H1 (cell line): ENCODE measurements at regions not wholly inside any gene's neighbourhood (a gene's known extent, or its start where the extent isn't known, plus 50 kb on each side); places are given as distances from the start of the nearest gene placed in this dataset.

Source experiments
- BACH1 ChIP-seq: IDR thresholded peaks from 2 replicates; pipeline ENCODE4 v1.6.1; 2012; ENCODE audit warnings: low read length, improper control_type of control experiment
- CEBPB ChIP-seq: IDR thresholded peaks from 2 replicates; pipeline ENCODE4 v1.6.1; 2012; ENCODE audit warnings: low read depth, low read length
- EP300 ChIP-seq, 2 experiments: IDR thresholded peaks; 1 replicate in 1 of 2; 2 replicates in 1 of 2; pipeline ENCODE4 v1.6.1; 2011 to 2012; ENCODE audit warnings: low read depth in 2 of 2, low read length in 2 of 2, mild to moderate bottlenecking in 2 of 2, borderline replicate concordance in 1 of 2, inconsistent platforms in 1 of 2, moderate library complexity in 1 of 2
- GABPA ChIP-seq: IDR thresholded peaks from 2 replicates; pipeline ENCODE4 v1.6.1; 2011; ENCODE audit warnings: mild to moderate bottlenecking, low read length, moderate library complexity, borderline replicate concordance; ENCODE audit not compliant: insufficient read depth
- HDAC2 ChIP-seq, 2 experiments: fragments of 300-600 bp in 1 of 2; sonication (generic) in 1 of 2; IDR thresholded peaks; 2 replicates each; pipeline ENCODE4 v1.6.1; 2011 to 2012; ENCODE audit warnings: low read depth in 2 of 2, low read length in 2 of 2, mild to moderate bottlenecking in 2 of 2, moderate library complexity in 2 of 2, borderline replicate concordance in 1 of 2, inconsistent platforms in 1 of 2
- JUND ChIP-seq: IDR thresholded peaks from 2 replicates; pipeline ENCODE4 v1.6.1; 2011; ENCODE audit warnings: mild to moderate bottlenecking, improper control_type of control experiment, low read length
- NRF1 ChIP-seq: IDR thresholded peaks from 2 replicates; pipeline ENCODE4 v1.6.1; 2011; ENCODE audit warnings: mild to moderate bottlenecking, low read depth, low read length, improper control_type of control experiment
- POLR2A ChIP-seq, 2 experiments: IDR thresholded peaks; 1 replicate in 1 of 2; 2 replicates in 1 of 2; pipeline ENCODE4 v1.6.1; 2011; ENCODE audit warnings: low read depth in 2 of 2, low read length in 2 of 2, mild to moderate bottlenecking in 2 of 2; ENCODE audit errors: control extremely low read depth in 1 of 2
- RAD21 ChIP-seq, 2 experiments: IDR thresholded peaks in 1 of 2; conservative IDR thresholded peaks in 1 of 2; 2 replicates each; pipeline ENCODE4 v1.6.1; 2011; ENCODE audit warnings: low read depth in 2 of 2, low read length in 2 of 2, improper control_type of control experiment in 1 of 2, inconsistent platforms in 1 of 2, mild to moderate bottlenecking in 1 of 2, moderate library complexity in 1 of 2
- RBBP5 ChIP-seq: IDR thresholded peaks from 2 replicates; pipeline ENCODE4 v1.7.1; 2012; ENCODE audit warnings: low read depth, mild to moderate bottlenecking, inconsistent platforms, low read length, moderate library complexity, borderline replicate concordance
- SP2 ChIP-seq: IDR thresholded peaks from 2 replicates; pipeline ENCODE4 v1.6.1; 2012; ENCODE audit warnings: mild to moderate bottlenecking, low read length, inconsistent platforms
- TF ChIP-seq, protein P1 (sequence below), 3 experiments: IDR thresholded peaks; 1 replicate in 2 of 3; 2 replicates in 1 of 3; pipeline versions ENCODE4 v1.5.1 to v1.6.1; 2011; ENCODE audit warnings: low read length in 3 of 3, mild to moderate bottlenecking in 3 of 3, inconsistent platforms in 2 of 3, low read depth in 1 of 3, moderate library complexity in 1 of 3; ENCODE audit not compliant: insufficient read depth in 1 of 3; ENCODE audit errors: control extremely low read depth in 1 of 3
- TF ChIP-seq, protein P2 (sequence below): IDR thresholded peaks from 2 replicates; pipeline ENCODE4 v1.6.1; 2011; ENCODE audit warnings: low read length, improper control_type of control experiment

DNA sequence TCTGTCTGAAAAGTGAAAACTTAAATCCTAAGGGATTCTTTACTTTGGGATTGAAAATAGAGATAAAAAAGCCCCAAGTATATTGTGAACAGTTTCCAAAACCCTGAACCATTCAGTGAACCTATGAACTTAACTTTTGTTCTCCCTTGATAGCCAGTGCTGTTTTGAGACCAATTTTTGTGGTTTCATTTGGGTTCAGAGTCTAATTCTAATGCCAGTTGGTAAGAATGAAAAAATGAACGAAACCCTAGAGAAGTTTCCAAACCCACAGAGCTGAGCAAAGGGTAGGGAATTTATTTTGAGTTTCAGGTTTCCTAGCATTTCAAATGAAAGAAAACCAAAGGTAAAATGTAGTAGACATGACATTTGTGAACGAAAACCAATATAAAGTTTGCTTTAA is 1366.8 kb downstream of the EFNA5 start:
- TF ChIP-seq NRF1 (no peak), BACH1 (no peak), RBBP5 (no peak), POLR2A (IDR thresholded peaks at IDR 0.05; ENCODE audit: control extremely low read depth in 1 of 2, low read depth in 2 of 2, low read length in 2 of 2) (no peak), RAD21 (IDR thresholded peaks at IDR 0.05 in 1 of 2, conservative IDR thresholded peaks at IDR 0.05 in 1 of 2; ENCODE audit: low read depth in 2 of 2, low read length in 2 of 2) (no peak), GABPA (no peak), HDAC2 (IDR thresholded peaks at IDR 0.05; ENCODE audit: borderline replicate concordance in 1 of 2, low read depth in 2 of 2, low read length in 2 of 2) (no peak), SP2 (no peak), CEBPB (no peak), EP300 (IDR thresholded peaks at IDR 0.05; ENCODE audit: borderline replicate concordance in 1 of 2, low read depth in 2 of 2, low read length in 2 of 2) (no peak), JUND (no peak)
- TF ChIP-seq, protein P1, sequence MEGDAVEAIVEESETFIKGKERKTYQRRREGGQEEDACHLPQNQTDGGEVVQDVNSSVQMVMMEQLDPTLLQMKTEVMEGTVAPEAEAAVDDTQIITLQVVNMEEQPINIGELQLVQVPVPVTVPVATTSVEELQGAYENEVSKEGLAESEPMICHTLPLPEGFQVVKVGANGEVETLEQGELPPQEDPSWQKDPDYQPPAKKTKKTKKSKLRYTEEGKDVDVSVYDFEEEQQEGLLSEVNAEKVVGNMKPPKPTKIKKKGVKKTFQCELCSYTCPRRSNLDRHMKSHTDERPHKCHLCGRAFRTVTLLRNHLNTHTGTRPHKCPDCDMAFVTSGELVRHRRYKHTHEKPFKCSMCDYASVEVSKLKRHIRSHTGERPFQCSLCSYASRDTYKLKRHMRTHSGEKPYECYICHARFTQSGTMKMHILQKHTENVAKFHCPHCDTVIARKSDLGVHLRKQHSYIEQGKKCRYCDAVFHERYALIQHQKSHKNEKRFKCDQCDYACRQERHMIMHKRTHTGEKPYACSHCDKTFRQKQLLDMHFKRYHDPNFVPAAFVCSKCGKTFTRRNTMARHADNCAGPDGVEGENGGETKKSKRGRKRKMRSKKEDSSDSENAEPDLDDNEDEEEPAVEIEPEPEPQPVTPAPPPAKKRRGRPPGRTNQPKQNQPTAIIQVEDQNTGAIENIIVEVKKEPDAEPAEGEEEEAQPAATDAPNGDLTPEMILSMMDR (IDR thresholded peaks at IDR 0.05; ENCODE audit: control extremely low read depth in 1 of 3, insufficient read depth in 1 of 3, low read depth in 1 of 3, low read length in 3 of 3), result no peak
- TF ChIP-seq, protein P2, sequence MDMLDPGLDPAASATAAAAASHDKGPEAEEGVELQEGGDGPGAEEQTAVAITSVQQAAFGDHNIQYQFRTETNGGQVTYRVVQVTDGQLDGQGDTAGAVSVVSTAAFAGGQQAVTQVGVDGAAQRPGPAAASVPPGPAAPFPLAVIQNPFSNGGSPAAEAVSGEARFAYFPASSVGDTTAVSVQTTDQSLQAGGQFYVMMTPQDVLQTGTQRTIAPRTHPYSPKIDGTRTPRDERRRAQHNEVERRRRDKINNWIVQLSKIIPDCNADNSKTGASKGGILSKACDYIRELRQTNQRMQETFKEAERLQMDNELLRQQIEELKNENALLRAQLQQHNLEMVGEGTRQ, result no peak
